ENCODE measurements at regions not wholly inside any gene's neighbourhood (a gene's known extent, or its start where the extent isn't known, plus 50 kb on each side); places are given as distances from the start of the nearest gene placed in this dataset.

- H3K4me1 ChIP-seq (ENCODE audit: insufficient read depth, low read length), result no peaks in the 10 kb centered on the region
- no peak overlapping the region for H3T11ph ChIP-seq (ENCODE audit: low read length)
- H2AFZ ChIP-seq (ENCODE audit: low read length), result no peak overlapping the region
- no peak overlapping the region for H2BK120ac ChIP-seq (ENCODE audit: low read depth, low read length, poor library complexity, severe bottlenecking)
- no peak overlapping the region for H3K56ac ChIP-seq (ENCODE audit: insufficient read length, low read depth, low read length)
- H3K27me3 ChIP-seq (ENCODE audit: insufficient read depth, low read length), result no peaks in the 10 kb centered on the region
- no peaks in the 10 kb centered on the region for H3K9me3 ChIP-seq (ENCODE audit: control insufficient read depth, low read depth, low read length)
- no peak overlapping the region for H3K14ac ChIP-seq (ENCODE audit: insufficient read depth, low read length)
- H3K9ac ChIP-seq (ENCODE audit: extremely low read depth, insufficient read length, low read length), result no peak overlapping the region
- H4K20me1 ChIP-seq (ENCODE audit: control insufficient read depth, insufficient read depth, insufficient read length), result no peaks in the 10 kb centered on the region
- peaks cover 7 to 22% (median 15%) of the 10 kb centered on the region in 3 experiments for H3K36me3 Mint-ChIP-seq (ENCODE audit: insufficient read depth in 1 of 3, low read depth in 3 of 3)
- H2BK12ac ChIP-seq (ENCODE audit: insufficient read length, low read depth, low read length), result no peak overlapping the region
- no peak overlapping the region for H3K27ac ChIP-seq (ENCODE audit: insufficient read length, low read depth, low read length)
- H3K18ac ChIP-seq (ENCODE audit: insufficient read length, low read depth, low read length), result no peak overlapping the region
- H3K79me1 ChIP-seq (ENCODE audit: insufficient read depth, low read depth, low read length, poor library complexity, severe bottlenecking), result no peaks in the 10 kb centered on the region
- no peak overlapping the region for H3K4ac ChIP-seq (ENCODE audit: low read depth, low read length)
- no CpG with 5 or more reads among the region's 4 CpGs for WGBS (ENCODE audit: extremely low coverage, insufficient read length, low lambda C conversion rate)
- H3K27me3 Mint-ChIP-seq (ENCODE audit: low read depth), result no peaks in the 10 kb centered on the region
- TF ChIP-seq CTCF (conservative IDR thresholded peaks at IDR 0.05), result no peak
- DNase-seq, result no peak
- H2BK20ac ChIP-seq (ENCODE audit: low read depth, low read length, poor library complexity, severe bottlenecking), result no peak overlapping the region
- H3K27ac Mint-ChIP-seq, result no peak overlapping the region
- H3K9me3 Mint-ChIP-seq, result peaks cover 18 to 22% of the 10 kb centered on the region in 2 experiments
- no peak overlapping the region for H3K4me3 Mint-ChIP-seq
- H2BK5ac ChIP-seq (ENCODE audit: insufficient read length, low read length), result no peak overlapping the region
- no peak overlapping the region for H4K5ac ChIP-seq (ENCODE audit: insufficient read length, low read depth, low read length)
- no peak overlapping the region for H4K91ac ChIP-seq (ENCODE audit: insufficient read length, low read depth, low read length)
- no peak overlapping the region for H4K8ac ChIP-seq (replicated peaks; ENCODE audit: insufficient read length, low read depth, low read length)
- no peaks in the 10 kb centered on the region for H3K23me2 ChIP-seq (ENCODE audit: insufficient read length, low read depth, low read length, poor library complexity, severe bottlenecking)
- H3K4me1 Mint-ChIP-seq, result peaks cover 8% of the 10 kb centered on the region in 2 experiments
- no peak overlapping the region for H2BK15ac ChIP-seq (ENCODE audit: low read depth, low read length)
- no peak overlapping the region for H2AK5ac ChIP-seq (ENCODE audit: insufficient read length, low read length)
- H3K79me2 ChIP-seq (ENCODE audit: insufficient read depth, low read length), result no peaks in the 10 kb centered on the region
- H3K4me2 ChIP-seq (ENCODE audit: insufficient read depth, insufficient read length, low read length), result no peak overlapping the region
- H3K23ac ChIP-seq (ENCODE audit: insufficient read length, low read depth, low read length), result no peak overlapping the region
These were observed 566.7 kb upstream of the NECTIN3 start for GRCh38 chr3:110504901-110505300.

All from H9 (cell line).